ENCODE measurements at regions not wholly inside any gene's neighbourhood (a gene's known extent, or its start where the extent isn't known, plus 50 kb on each side); places are given as distances from the start of the nearest gene placed in this dataset.
"Not testable (repeated sequence)": the region's sequence is repeated elsewhere in the genome, so short reads cannot be mapped to it uniquely, and the experiment has no call there.

DNA sequence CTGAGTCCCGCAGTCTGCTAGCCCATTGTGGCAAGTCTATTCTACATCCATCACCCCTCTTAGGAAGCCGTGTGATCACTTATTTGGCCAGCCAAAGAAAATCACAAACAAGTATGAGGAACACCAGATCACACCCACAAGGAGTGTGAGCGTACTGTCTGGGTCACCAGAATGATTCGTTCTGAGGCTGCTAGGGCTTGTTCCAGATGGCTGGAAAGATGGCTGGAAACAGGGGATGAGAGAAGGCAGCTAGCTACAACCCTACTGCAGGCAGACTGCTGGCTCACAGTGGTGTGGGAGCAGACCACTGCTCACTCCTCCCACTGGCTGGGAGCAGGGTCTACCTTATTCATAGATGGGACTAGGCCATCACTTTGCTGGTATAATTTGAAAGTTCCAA lies 97.4 kb downstream of the TRIM69 start:
- H3K9me3 Mint-ChIP-seq (ENCODE audit: insufficient read depth); H3K27ac Mint-ChIP-seq; ATAC-seq; POLR2A ChIA-PET; H3K36me3 Mint-ChIP-seq (ENCODE audit: low read depth); CTCF ChIA-PET; DNase-seq; H3K27me3 Mint-ChIP-seq (ENCODE audit: low read depth); H3K4me3 Mint-ChIP-seq: not testable (repeated sequence)
- H3K4me1 Mint-ChIP-seq (ENCODE audit: low read depth), result peaks cover 11% of the 10 kb centered on the region

- H3K27me3 Mint-ChIP-seq (ENCODE audit: low read depth); CTCF ChIA-PET; ATAC-seq: not testable (repeated sequence)
Measured at GRCh38 chr15:44835082-44835481, 98.8 kb downstream of the TRIM69 start.

DNA sequence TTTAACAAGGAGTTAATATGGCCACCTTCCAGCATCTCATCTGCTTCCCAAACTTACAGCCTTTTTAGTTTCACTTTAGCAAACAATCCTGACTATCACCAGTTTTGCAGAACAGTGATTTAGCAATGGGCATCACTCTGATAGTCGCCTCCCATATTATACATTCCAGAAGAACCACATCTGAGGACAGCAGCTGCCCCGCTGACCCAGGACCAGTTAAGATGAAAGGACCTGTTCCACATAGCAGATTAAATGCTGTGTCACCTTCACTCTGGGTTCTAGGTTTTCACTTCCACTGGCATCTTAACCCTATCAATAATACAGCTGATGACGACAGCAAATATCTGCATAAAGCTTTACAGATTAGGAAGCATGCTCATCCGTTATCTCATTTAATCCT lies 99.8 kb downstream of the TRIM69 start:
- H3K9me3 Mint-ChIP-seq (ENCODE audit: insufficient read depth), result no peaks in the 10 kb centered on the region
- H3K27me3 Mint-ChIP-seq (ENCODE audit: low read depth), result no peaks in the 10 kb centered on the region
- POLR2A ChIA-PET, result no interaction called here
- H3K36me3 Mint-ChIP-seq (ENCODE audit: low read depth), result no peaks in the 10 kb centered on the region
- H3K4me3 Mint-ChIP-seq, result no peak overlapping the region
- DNase-seq, result no peak
- CTCF ChIA-PET, result no interaction called here
- no peak for ATAC-seq
- H3K4me1 Mint-ChIP-seq (ENCODE audit: low read depth), result peaks cover 4% of the 10 kb centered on the region
- no peak overlapping the region for H3K27ac Mint-ChIP-seq

More at GRCh38 chr15:44835082-44835481, 98.8 kb downstream of the TRIM69 start:
- POLR2A ChIA-PET; H3K9me3 Mint-ChIP-seq (ENCODE audit: insufficient read depth); H3K36me3 Mint-ChIP-seq (ENCODE audit: low read depth); H3K27ac Mint-ChIP-seq; H3K4me3 Mint-ChIP-seq; DNase-seq: not testable (repeated sequence)
- H3K4me1 Mint-ChIP-seq (ENCODE audit: low read depth), result peaks cover 11% of the 10 kb centered on the region

- DNase-seq; ATAC-seq; H3K4me3 Mint-ChIP-seq; POLR2A ChIA-PET; H3K9me3 Mint-ChIP-seq (ENCODE audit: insufficient read depth); H3K27me3 Mint-ChIP-seq (ENCODE audit: low read depth); H3K36me3 Mint-ChIP-seq (ENCODE audit: low read depth); H3K4me1 Mint-ChIP-seq (ENCODE audit: low read depth); H3K27ac Mint-ChIP-seq; CTCF ChIA-PET: not testable (repeated sequence)
Measured at GRCh38 chr15:44838929-44839328, 102.6 kb downstream of the TRIM69 start.

- POLR2A ChIA-PET, ATAC-seq: not testable (repeated sequence)
Measured at GRCh38 chr15:44841762-44842161, 105.4 kb downstream of the TRIM69 start.

DNA sequence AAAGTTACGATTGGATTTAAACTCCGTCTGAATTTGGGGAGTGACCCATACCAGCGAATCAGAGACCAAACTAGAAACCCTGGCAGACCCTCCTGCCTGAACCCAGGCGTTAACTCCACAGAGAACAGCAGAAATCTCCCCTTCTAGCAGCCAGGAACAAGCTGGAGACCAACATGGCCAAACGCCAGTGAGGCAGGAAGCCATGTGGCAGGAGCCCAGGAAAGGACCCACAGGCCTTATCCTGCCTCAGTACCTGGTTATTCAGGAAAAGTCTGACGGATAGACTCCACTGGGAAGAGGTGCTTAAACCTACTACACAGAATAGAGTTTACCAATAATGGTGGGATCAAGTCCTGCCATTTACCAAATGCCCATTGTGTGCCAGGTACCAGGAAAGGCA lies 106.6 kb downstream of the TRIM69 start:
- H3K9me3 Mint-ChIP-seq (ENCODE audit: insufficient read depth); POLR2A ChIA-PET; ATAC-seq; H3K27me3 Mint-ChIP-seq (ENCODE audit: low read depth); H3K27ac Mint-ChIP-seq; H3K4me3 Mint-ChIP-seq; CTCF ChIA-PET; DNase-seq; H3K4me1 Mint-ChIP-seq (ENCODE audit: low read depth); H3K36me3 Mint-ChIP-seq (ENCODE audit: low read depth): not testable (repeated sequence)

More at GRCh38 chr15:44841762-44842161, 105.4 kb downstream of the TRIM69 start:
- CTCF ChIA-PET, result interaction anchor here (0.8 to 1.2 kb wide), 2 partner anchors 11 to 12 kb away, joined by 3 read pairs; no protein-coding TSS in a partner anchor
- H3K4me1 Mint-ChIP-seq (ENCODE audit: low read depth); H3K27me3 Mint-ChIP-seq (ENCODE audit: low read depth); H3K4me3 Mint-ChIP-seq; DNase-seq; H3K27ac Mint-ChIP-seq; H3K9me3 Mint-ChIP-seq (ENCODE audit: insufficient read depth); H3K36me3 Mint-ChIP-seq (ENCODE audit: low read depth): not testable (repeated sequence)

DNA sequence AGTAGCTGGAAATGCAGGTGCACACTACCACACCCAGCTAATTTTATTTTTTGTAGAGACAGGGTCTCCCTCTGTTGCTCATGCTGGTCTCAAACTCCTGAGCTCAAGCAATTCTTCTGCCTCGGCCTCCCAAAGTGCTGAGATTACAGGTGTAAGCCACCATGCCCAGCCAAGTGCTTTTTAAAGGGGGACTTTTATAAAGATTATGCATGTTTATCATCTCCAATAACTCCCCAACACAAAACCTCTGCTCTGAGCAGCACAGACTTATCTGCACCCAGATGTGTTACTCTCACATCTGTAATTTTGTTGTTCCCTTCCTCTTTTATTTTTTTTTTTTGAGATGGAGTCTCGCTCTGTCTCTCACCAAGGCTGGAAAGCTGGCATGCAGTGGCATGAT lies 108.6 kb downstream of the TRIM69 start:
- H3K27me3 Mint-ChIP-seq (ENCODE audit: low read depth); H3K36me3 Mint-ChIP-seq (ENCODE audit: low read depth); H3K9me3 Mint-ChIP-seq (ENCODE audit: insufficient read depth); DNase-seq; ATAC-seq; H3K27ac Mint-ChIP-seq; POLR2A ChIA-PET; H3K4me3 Mint-ChIP-seq; CTCF ChIA-PET; H3K4me1 Mint-ChIP-seq (ENCODE audit: low read depth): not testable (repeated sequence)

- H3K27me3 Mint-ChIP-seq (ENCODE audit: low read depth); DNase-seq; H3K4me1 Mint-ChIP-seq (ENCODE audit: low read depth); H3K36me3 Mint-ChIP-seq (ENCODE audit: low read depth); CTCF ChIA-PET; H3K27ac Mint-ChIP-seq; ATAC-seq; H3K4me3 Mint-ChIP-seq; H3K9me3 Mint-ChIP-seq (ENCODE audit: insufficient read depth); POLR2A ChIA-PET: not testable (repeated sequence)
Measured at GRCh38 chr15:44846156-44846555, 109.8 kb downstream of the TRIM69 start.

- H3K36me3 Mint-ChIP-seq (ENCODE audit: low read depth); H3K9me3 Mint-ChIP-seq (ENCODE audit: insufficient read depth); DNase-seq; ATAC-seq; H3K4me1 Mint-ChIP-seq (ENCODE audit: low read depth); H3K27me3 Mint-ChIP-seq (ENCODE audit: low read depth); H3K27ac Mint-ChIP-seq; H3K4me3 Mint-ChIP-seq; CTCF ChIA-PET; POLR2A ChIA-PET: not testable (repeated sequence)
Measured at GRCh38 chr15:44847555-44847954, 108.9 kb upstream of the TERB2 start.

GRCh38 chr15:44848859-44849258 lies 107.6 kb upstream of the TERB2 start:
- H3K36me3 Mint-ChIP-seq (ENCODE audit: low read depth); H3K4me1 Mint-ChIP-seq (ENCODE audit: low read depth); CTCF ChIA-PET; POLR2A ChIA-PET; H3K4me3 Mint-ChIP-seq; DNase-seq; H3K9me3 Mint-ChIP-seq (ENCODE audit: insufficient read depth); H3K27me3 Mint-ChIP-seq (ENCODE audit: low read depth); ATAC-seq; H3K27ac Mint-ChIP-seq: not testable (repeated sequence)

DNA sequence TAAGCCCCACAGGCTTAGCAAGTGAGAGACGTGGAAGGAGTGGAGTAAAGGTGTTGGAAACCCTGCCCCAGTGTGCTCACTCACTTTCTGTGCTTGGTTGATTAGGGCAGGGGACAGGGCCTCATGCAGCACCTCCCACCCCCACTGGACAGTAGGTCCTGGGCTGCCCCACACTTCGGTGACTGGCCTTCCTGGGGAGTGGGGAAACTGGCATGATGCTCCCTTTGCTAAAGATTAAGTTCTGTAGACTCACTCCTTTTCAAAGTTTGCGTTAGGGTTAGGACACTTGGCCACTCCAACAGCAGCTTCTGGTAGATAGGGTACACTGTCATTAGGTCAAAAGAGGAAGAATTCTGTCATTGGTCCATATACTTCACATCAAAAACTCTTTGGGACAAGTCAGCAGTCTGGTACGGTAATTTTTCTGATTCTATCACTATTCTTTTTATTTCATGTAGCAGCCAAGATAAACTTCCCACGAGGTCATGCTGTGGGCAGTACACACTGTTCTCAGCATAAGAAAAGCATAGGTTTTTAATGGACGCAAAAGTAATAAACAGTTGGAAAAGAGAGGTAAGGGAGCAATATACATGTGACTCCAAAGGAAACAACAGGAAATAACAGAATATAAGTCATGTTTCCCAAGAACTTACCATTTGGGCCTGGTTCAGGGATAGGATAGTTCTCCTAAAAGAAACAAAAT lies 106.6 kb upstream of the TERB2 start:
- CTCF ChIA-PET; POLR2A ChIA-PET; H3K27ac Mint-ChIP-seq; H3K4me1 Mint-ChIP-seq (ENCODE audit: low read depth); H3K36me3 Mint-ChIP-seq (ENCODE audit: low read depth); ATAC-seq; H3K27me3 Mint-ChIP-seq (ENCODE audit: low read depth); H3K9me3 Mint-ChIP-seq (ENCODE audit: insufficient read depth); H3K4me3 Mint-ChIP-seq; DNase-seq: not testable (repeated sequence)

DNA sequence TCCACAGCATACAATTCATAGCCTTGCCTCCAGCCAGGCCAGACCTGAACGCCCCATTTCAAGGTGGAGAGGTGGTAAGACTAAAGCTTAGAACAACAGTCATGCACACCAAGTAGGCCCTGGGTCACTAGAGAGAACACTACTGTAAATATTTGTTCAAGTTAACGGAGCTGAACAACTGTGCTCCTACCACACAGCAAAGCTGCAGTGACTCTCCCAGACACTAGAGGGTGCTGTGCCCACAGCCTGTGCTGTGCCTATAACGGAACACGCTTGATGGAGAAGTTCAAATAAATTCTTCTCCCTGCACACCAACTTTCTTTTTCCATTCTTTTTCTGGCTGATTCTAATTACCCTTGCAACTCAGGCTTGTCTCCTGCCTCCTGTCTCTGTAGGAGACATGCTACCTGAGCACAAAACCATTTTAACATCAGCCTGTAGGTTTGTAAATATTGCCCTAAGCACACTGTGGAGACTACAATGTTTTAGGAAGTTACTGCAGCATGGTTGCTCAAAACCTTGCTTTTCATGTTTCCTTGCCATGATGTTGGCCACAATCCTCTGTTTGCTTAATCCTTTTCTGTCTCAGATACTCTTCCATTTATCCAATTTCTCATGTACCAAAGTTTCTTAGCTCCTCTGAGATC lies 103.1 kb upstream of the TERB2 start:
- H3K36me3 Mint-ChIP-seq (ENCODE audit: low read depth); H3K27ac Mint-ChIP-seq; H3K4me1 Mint-ChIP-seq (ENCODE audit: low read depth); POLR2A ChIA-PET; H3K27me3 Mint-ChIP-seq (ENCODE audit: low read depth); H3K9me3 Mint-ChIP-seq (ENCODE audit: insufficient read depth): not testable (repeated sequence)
- peak; percentile 93 for ATAC-seq
- peak; percentile 75 for DNase-seq
- CTCF ChIA-PET, result interaction anchor here (0.7 to 3.4 kb wide), 30 partner anchors 10 to 564 kb away, joined by 3 to 29 read pairs (median 3); partner anchors contain the start of genes SPG11 and TRIM69
- H3K4me3 Mint-ChIP-seq, result peak overlapping the region; percentile 15
